ENCODE measurements at regions not wholly inside any gene's neighbourhood (a gene's known extent, or its start where the extent isn't known, plus 50 kb on each side); places are given as distances from the start of the nearest gene placed in this dataset.

DNA sequence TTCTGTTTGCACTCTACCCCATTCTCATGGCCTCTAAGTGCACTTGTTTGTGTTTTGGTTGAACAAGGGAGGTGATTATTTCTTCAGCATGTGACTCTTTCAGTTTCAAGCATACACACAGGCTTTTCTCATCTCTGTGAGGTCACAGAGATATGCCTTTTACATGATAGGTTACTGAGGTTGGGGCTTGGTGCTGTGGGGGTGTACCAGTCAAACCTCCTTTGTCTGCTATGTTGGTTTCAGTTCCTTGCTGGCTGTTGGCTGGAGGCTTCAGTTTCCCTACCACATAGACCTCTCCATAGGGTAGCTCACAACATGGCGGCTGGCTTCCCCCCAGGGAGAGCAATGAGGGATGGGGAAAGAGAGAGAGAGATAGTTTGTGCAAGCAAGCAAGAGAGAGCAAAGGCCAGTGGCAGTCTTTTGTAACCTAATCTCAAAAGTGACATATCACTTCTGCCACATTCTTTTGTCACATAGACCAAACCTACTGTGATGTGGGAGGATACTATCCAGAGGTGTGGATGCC lies 96.7 kb upstream of the SEMA6A start:
- TF ChIP-seq, protein P1, sequence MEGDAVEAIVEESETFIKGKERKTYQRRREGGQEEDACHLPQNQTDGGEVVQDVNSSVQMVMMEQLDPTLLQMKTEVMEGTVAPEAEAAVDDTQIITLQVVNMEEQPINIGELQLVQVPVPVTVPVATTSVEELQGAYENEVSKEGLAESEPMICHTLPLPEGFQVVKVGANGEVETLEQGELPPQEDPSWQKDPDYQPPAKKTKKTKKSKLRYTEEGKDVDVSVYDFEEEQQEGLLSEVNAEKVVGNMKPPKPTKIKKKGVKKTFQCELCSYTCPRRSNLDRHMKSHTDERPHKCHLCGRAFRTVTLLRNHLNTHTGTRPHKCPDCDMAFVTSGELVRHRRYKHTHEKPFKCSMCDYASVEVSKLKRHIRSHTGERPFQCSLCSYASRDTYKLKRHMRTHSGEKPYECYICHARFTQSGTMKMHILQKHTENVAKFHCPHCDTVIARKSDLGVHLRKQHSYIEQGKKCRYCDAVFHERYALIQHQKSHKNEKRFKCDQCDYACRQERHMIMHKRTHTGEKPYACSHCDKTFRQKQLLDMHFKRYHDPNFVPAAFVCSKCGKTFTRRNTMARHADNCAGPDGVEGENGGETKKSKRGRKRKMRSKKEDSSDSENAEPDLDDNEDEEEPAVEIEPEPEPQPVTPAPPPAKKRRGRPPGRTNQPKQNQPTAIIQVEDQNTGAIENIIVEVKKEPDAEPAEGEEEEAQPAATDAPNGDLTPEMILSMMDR (IDR thresholded peaks at IDR 0.05): no peak
- no peak for TF ChIP-seq EP300 (IDR thresholded peaks at IDR 0.05)
- TF ChIP-seq POLR2AphosphoS5 (IDR thresholded peaks at IDR 0.05): no peak
- TF ChIP-seq POLR2A (IDR thresholded peaks at IDR 0.05): no peak
